ENCODE measurements at regions not wholly inside any gene's neighbourhood (a gene's known extent, or its start where the extent isn't known, plus 50 kb on each side); places are given as distances from the start of the nearest gene placed in this dataset.

DNA sequence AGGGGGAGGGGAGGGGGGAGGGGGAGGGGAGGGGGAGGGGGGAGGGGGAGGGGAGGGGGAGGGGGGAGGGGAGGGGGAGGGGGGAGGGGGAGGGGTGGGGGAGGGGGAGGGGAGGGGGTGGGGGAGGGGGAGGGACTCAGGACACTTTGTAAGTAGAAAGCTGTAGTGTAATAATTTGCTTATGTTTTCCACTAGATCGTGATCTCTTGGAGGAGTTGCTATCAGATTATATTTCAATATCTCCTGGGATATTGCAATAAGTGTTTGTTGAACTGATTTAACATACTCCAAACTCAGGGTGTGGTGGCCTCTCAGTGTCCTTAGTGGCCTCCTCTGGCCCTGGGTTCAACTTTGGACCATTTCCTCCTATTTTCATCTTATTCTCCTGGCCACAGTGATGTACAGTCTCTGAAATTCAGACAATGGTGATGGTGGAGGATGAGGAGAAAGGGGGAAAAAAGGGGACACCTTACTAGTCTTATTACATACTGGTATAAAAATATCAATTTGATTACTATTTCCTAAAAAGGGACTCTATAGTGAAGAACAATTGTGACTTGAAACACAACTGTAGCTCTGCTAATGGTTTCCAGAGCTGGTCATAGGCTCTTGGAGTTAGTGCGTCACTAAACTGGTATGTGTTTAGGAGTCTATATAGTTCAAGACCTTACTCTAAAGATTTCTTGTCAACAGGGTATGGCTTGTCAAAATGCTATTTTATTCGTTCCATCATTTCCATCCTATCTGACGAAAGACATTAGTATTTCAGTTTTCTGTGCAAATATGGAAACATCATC is 89.6 kb downstream of the DDX1 start:
- TF ChIP-seq, protein P1, sequence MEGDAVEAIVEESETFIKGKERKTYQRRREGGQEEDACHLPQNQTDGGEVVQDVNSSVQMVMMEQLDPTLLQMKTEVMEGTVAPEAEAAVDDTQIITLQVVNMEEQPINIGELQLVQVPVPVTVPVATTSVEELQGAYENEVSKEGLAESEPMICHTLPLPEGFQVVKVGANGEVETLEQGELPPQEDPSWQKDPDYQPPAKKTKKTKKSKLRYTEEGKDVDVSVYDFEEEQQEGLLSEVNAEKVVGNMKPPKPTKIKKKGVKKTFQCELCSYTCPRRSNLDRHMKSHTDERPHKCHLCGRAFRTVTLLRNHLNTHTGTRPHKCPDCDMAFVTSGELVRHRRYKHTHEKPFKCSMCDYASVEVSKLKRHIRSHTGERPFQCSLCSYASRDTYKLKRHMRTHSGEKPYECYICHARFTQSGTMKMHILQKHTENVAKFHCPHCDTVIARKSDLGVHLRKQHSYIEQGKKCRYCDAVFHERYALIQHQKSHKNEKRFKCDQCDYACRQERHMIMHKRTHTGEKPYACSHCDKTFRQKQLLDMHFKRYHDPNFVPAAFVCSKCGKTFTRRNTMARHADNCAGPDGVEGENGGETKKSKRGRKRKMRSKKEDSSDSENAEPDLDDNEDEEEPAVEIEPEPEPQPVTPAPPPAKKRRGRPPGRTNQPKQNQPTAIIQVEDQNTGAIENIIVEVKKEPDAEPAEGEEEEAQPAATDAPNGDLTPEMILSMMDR (IDR thresholded peaks at IDR 0.05): no peak
- no peak for TF ChIP-seq POLR2A (IDR thresholded peaks at IDR 0.05)
